KMS-11 (cell line): ENCODE measurements at regions not wholly inside any gene's neighbourhood (a gene's known extent, or its start where the extent isn't known, plus 50 kb on each side); places are given as distances from the start of the nearest gene placed in this dataset.

Experiments
- H2AFZ ChIP-seq: fragments of 200-600 bp; sonication (generic); 2 replicates; pipeline ENCODE4 v1.6.1; 2016; ENCODE audit warnings: antibody characterized with exemption, mixed run types, low read depth
- H3K27ac ChIP-seq: fragments of 200-600 bp; sonication (generic); 2 replicates; pipeline ENCODE4 v1.6.1; 2016; ENCODE audit warnings: mild to moderate bottlenecking, mixed run types
- H3K27me3 ChIP-seq: fragments of 200-600 bp; sonication (generic); 2 replicates; pipeline ENCODE4 v1.6.1; 2017; ENCODE audit warnings: mild to moderate bottlenecking, low read depth, mixed run types, moderate library complexity; ENCODE audit not compliant: insufficient read depth
- H3K36me3 ChIP-seq: fragments of 200-600 bp; sonication (generic); 2 replicates; pipeline ENCODE4 v1.6.1; 2017; ENCODE audit warnings: mild to moderate bottlenecking, mixed run types; ENCODE audit not compliant: insufficient read depth
- H3K4me1 ChIP-seq: fragments of 200-600 bp; sonication (generic); 2 replicates; pipeline ENCODE4 v1.6.1; 2016; ENCODE audit warnings: mild to moderate bottlenecking, low read depth, mixed run types; ENCODE audit not compliant: poor library complexity, severe bottlenecking
- H3K4me2 ChIP-seq: fragments of 200-600 bp; sonication (generic); 2 replicates; pipeline ENCODE4 v1.7.0; 2016; ENCODE audit warnings: mild to moderate bottlenecking, mixed run types
- H3K4me3 ChIP-seq: fragments of 200-600 bp; sonication (generic); IDR thresholded peaks from 2 replicates; pipeline ENCODE4 v1.6.1; 2017; ENCODE audit warnings: low read depth, low read length, mixed read lengths; ENCODE audit not compliant: insufficient read depth
- H3K79me2 ChIP-seq: fragments of 200-600 bp; sonication (generic); 2 replicates; pipeline ENCODE4 v1.6.1; 2016; ENCODE audit warnings: low read depth, mixed run types; ENCODE audit not compliant: insufficient read depth
- H3K9ac ChIP-seq: fragments of 200-600 bp; sonication (generic); 2 replicates; pipeline ENCODE4 v1.6.1; 2016; ENCODE audit warnings: mild to moderate bottlenecking, mixed run types
- H4K20me1 ChIP-seq: fragments of 200-600 bp; sonication (generic); 2 replicates; pipeline ENCODE4 v1.6.1; 2016; ENCODE audit warnings: mild to moderate bottlenecking, mixed run types; ENCODE audit not compliant: insufficient read depth
- TF ChIP-seq, protein P1 (sequence below): fragments of 200-600 bp; sonication (generic); conservative IDR thresholded peaks from 2 replicates; pipeline ENCODE4 v1.6.1; 2017; ENCODE audit warnings: low read depth, mild to moderate bottlenecking, antibody characterized with exemption, low read length, moderate library complexity, mixed read lengths

DNA sequence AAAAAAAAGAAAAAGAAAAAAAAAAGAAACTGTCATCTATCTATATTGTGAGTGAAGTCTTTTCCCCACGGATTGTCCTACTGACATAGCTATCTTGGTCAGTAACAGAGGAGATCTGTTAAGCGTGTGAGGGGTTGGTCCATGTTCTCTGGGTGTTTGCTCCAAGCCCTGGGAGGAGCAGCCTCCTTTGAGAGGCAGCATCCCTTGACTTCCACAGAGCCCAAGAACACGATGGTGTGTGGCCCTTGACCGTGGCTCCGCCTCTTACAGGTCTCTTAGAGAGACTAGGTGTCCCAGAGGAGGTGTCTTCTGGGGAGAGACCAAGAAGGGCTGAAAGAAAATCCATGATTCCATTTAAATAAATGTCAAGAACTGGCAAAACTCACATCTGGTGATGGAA is 60.1 kb upstream of the GTSF1L start:
- H3K36me3 ChIP-seq, result no peaks in the 10 kb centered on the region
- no peak overlapping the region for H2AFZ ChIP-seq
- H3K4me1 ChIP-seq, result peaks cover 50% of the 10 kb centered on the region
- no peak overlapping the region for H3K9ac ChIP-seq
- no peaks in the 10 kb centered on the region for H4K20me1 ChIP-seq
- H3K79me2 ChIP-seq, result no peaks in the 10 kb centered on the region
- no peaks in the 10 kb centered on the region for H3K27me3 ChIP-seq
- no peak overlapping the region for H3K27ac ChIP-seq
- TF ChIP-seq, protein P1, sequence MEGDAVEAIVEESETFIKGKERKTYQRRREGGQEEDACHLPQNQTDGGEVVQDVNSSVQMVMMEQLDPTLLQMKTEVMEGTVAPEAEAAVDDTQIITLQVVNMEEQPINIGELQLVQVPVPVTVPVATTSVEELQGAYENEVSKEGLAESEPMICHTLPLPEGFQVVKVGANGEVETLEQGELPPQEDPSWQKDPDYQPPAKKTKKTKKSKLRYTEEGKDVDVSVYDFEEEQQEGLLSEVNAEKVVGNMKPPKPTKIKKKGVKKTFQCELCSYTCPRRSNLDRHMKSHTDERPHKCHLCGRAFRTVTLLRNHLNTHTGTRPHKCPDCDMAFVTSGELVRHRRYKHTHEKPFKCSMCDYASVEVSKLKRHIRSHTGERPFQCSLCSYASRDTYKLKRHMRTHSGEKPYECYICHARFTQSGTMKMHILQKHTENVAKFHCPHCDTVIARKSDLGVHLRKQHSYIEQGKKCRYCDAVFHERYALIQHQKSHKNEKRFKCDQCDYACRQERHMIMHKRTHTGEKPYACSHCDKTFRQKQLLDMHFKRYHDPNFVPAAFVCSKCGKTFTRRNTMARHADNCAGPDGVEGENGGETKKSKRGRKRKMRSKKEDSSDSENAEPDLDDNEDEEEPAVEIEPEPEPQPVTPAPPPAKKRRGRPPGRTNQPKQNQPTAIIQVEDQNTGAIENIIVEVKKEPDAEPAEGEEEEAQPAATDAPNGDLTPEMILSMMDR, result no peak
- H3K4me3 ChIP-seq, result no peak overlapping the region
- H3K4me2 ChIP-seq, result no peak overlapping the region

GRCh38 chr20:43781215-43781614 is 54.4 kb upstream of the GTSF1L start:
- Histone ChIP-seq H2AFZ (no peak overlapping the region), H3K4me1 (peaks cover 22% of the 10 kb centered on the region), H3K27ac (no peak overlapping the region), H3K9ac (no peak overlapping the region), H3K4me2 (no peak overlapping the region), H3K4me3 (no peak overlapping the region), H3K36me3 (no peaks in the 10 kb centered on the region), H3K79me2 (no peaks in the 10 kb centered on the region), H4K20me1 (no peaks in the 10 kb centered on the region), H3K27me3 (no peaks in the 10 kb centered on the region)
- TF ChIP-seq, protein P1, result no peak

GRCh38 chr20:43778375-43778774 is 51.6 kb upstream of the GTSF1L start:
- Histone ChIP-seq H3K4me2 (no peak overlapping the region), H3K9ac (no peak overlapping the region), H4K20me1 (no peaks in the 10 kb centered on the region), H3K27ac (no peak overlapping the region), H3K79me2 (no peaks in the 10 kb centered on the region), H3K36me3 (no peaks in the 10 kb centered on the region), H3K27me3 (no peaks in the 10 kb centered on the region), H2AFZ (no peak overlapping the region), H3K4me1 (peaks cover 22% of the 10 kb centered on the region), H3K4me3 (no peak overlapping the region)
- TF ChIP-seq, protein P1, result no peak

GRCh38 chr20:43776691-43777090 is 49.9 kb upstream of the GTSF1L start:
- Histone ChIP-seq H3K4me3 (no peak overlapping the region), H3K79me2 (no peaks in the 10 kb centered on the region), H3K27me3 (no peaks in the 10 kb centered on the region), H3K4me1 (peaks cover 7% of the 10 kb centered on the region), H3K4me2 (no peak overlapping the region), H4K20me1 (no peaks in the 10 kb centered on the region), H2AFZ (no peak overlapping the region), H3K27ac (no peak overlapping the region), H3K9ac (no peak overlapping the region), H3K36me3 (no peaks in the 10 kb centered on the region)
- TF ChIP-seq, protein P1, result no peak
